GM18498 (cell line): ENCODE measurements at regions not wholly inside any gene's neighbourhood (a gene's known extent, or its start where the extent isn't known, plus 50 kb on each side); places are given as distances from the start of the nearest gene placed in this dataset.
"Not testable (repeated sequence)": the region's sequence is repeated elsewhere in the genome, so short reads cannot be mapped to it uniquely, and the experiment has no call there.

ENCODE experiments used
- ATAC-seq: cut with Tn5 transposase; IDR thresholded peaks from one replicate; pipeline ENCODE4 v1.9.1; 2021; ENCODE audit warnings: mild to moderate bottlenecking, moderate library complexity; ENCODE audit not compliant: unreplicated experiment

DNA sequence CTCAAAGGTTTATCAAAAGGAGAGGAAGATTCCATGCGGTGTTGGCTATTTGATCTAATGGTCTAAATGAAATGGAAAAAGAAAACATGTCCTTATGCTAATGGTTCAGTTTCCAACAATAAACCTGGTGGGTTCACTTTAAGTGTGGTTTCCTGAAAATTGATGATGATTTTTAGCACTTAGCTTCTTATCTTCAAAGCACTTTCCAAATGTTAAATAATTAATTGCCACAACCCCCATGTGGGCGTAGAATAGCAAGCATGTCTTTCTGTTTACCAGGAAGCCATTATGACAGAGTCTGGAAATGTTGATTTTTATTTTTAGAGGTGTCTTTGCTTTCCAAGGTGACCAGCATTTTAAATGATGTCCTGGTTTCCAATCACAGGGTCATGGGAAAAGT, 134.8 kb upstream of the SLC4A4 start:
- ATAC-seq: no peak

DNA sequence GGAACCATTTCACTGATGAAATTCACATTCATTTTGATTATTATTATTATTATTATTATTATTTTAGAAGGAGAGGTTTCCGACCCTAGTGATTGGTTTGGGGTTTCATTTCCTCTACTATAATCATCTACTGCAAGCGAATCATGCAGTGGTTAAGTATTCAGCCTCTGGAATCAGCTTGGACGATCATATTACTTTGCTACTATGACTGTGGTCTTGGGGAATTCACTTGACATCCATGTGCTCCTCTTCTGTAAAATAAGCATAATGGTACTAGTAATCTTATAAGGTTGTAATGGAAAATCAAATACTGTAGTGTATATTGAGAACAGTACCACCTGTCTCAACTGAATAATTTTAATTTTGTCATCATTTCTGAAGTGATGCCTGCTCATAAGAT, 132.1 kb upstream of the SLC4A4 start:
- no peak for ATAC-seq

DNA sequence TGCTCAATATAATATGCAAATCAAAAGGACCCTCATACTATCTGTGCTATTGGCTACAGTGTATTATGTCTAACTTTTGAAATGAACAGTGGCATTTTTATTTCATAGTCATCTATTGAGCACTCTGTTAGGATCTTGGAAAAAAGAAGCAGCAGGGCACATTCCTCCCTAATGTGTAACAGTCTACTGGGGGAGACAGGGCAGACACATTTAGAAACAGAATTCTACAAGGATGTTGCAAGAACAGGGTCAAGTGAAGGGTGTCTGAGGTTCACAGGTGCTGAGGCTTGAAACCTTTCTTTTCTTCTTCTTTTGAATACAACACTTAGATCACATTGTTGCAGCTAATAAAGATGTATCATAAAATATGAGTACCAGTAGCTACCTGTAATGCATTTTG, 129.7 kb upstream of the SLC4A4 start:
- ATAC-seq: no peak

DNA sequence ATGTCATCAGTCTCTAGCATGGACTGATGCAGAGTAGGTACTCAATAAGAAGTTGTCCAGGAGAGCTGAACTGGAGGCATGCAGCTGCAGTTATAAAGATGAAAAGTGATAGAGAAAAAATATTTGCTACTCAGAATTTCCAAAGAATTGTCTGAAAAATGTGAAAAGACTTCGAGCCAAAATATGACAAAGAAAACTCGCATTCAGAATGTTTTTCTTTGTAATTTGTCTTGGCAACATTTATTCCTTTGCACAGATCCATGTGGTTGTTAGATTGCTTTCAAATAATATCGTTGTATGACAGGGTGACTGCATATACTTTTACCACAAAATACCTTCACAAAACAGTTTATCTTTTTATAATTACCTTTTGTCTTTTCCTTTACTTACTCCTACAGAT, 128.0 kb upstream of the SLC4A4 start:
- ATAC-seq: no peak

DNA sequence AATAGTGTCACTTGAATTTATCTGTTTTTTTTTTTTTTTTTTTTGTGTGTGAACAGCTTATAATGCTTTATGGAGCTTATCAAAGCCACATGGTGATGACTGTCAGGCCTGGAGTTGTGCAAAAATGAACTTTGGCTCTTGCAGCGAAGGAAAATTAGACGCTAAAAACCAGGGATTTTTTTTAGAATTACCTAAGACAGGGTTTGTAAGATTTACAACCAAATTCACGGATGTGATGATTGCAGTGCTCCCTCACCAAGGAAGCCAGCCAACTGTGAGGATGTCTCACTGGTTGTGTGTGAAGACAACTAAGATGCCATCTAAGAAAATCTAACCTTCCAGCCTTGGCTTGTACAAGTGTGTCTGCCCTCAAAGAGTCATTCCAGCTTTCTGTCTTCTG, 127.1 kb upstream of the SLC4A4 start:
- ATAC-seq: no peak

DNA sequence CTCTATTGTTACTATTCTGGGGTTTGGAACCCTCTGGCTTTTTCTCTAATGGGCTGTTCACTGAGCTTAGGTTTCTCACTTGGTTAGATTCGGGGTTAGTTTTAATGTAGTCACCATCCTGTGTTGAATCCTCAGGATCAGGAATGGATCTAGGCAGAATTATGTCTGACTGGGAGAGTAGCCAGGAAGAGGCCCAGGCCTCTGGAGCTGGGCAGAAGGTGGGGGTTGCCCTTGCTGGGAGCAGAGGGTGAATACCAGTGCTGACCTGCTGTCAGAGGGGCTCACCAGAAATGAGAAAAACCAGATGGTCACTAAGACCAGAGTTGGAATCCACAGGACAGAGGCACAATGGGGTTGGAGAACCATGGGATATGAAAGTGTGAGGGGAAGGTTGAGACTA, 126.6 kb upstream of the SLC4A4 start:
- ATAC-seq: no peak

DNA sequence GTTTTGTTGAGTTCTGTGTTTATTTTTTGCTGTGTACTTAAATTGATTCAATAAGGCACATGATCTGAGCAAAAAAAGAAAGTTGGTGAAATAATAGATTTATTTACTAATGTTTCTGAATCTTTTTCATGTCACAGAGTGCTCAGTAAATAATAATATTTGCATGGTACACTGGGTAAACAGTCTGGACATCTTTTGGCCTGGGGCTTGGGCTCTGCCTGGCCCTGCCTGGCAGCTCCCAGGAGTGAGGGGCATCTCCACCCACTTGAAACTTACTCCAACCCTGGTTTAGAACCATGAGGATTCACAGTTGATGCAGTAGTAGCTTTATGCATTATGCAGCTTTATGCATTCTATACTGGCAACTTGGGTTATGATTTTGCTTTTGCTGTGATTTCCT, 124.2 kb upstream of the SLC4A4 start:
- ATAC-seq: no peak

DNA sequence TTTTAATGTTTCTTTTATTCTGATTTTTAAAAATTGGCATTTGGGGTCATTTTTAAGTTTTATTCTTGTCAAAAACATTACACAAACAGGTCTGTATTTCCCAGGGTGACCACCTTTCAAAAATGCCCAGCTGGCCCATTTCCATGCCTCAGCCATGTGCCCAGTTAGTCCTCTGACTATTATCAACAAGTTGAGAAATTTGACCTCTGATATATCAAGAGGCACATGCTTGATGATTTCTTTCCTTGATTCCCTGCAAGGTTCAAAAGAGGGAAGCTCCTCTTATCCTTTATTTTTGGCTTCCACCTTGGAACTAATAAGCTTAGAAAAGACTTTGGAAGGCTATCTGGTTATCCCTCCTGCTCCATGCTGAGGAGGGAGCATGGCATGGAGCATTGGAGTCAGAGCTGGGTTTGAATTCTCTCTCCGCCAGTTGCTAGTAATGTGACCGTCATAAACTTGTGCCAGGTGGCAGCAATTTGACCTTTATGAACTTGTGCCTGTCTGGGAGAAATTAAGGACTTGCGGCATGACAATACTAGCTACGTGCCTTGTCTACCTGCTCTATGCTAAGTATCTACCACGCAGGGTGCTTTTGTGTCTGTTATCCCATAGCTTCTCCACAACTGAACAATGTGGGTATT, 122.4 kb upstream of the SLC4A4 start:
- ATAC-seq: no peak

DNA sequence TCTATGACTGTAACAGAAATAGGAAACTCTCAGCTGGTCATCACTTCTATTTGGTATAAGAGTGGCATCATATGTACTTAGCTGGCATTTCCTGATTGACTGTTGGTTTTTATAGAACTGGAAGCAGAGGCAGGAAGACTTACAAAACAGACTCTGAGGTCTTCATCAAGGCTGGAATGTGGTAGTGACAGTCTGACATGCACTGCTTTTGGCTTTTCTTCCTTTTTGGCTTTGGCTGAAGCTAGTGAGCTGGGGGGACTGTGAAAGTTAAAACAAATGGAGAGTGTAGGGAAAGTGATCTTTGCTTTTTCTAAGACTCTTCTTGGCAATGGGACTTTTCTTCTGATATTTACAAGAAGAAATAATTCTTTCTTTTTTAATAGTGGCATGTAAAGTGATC, 121.1 kb upstream of the SLC4A4 start:
- ATAC-seq: no peak

DNA sequence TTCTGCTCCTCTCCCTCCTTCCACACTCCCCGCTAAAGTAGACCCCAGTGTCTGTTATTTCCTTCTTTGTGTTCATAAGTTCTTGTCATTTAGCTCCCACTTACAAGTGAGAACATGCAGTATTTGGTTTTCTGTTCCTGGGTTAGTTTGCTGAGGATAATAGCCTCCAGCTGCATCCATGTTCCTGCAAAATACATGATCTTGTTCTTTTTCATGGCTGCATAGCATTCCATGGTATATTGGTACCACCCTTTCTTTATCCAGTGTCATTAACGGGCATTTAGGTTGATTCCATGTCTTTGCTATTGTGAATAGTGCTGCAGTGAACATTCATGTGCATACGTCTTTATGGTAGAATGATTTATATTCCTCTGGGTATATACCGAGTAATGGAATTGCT, 118.0 kb upstream of the SLC4A4 start:
- ATAC-seq: not testable (repeated sequence)

DNA sequence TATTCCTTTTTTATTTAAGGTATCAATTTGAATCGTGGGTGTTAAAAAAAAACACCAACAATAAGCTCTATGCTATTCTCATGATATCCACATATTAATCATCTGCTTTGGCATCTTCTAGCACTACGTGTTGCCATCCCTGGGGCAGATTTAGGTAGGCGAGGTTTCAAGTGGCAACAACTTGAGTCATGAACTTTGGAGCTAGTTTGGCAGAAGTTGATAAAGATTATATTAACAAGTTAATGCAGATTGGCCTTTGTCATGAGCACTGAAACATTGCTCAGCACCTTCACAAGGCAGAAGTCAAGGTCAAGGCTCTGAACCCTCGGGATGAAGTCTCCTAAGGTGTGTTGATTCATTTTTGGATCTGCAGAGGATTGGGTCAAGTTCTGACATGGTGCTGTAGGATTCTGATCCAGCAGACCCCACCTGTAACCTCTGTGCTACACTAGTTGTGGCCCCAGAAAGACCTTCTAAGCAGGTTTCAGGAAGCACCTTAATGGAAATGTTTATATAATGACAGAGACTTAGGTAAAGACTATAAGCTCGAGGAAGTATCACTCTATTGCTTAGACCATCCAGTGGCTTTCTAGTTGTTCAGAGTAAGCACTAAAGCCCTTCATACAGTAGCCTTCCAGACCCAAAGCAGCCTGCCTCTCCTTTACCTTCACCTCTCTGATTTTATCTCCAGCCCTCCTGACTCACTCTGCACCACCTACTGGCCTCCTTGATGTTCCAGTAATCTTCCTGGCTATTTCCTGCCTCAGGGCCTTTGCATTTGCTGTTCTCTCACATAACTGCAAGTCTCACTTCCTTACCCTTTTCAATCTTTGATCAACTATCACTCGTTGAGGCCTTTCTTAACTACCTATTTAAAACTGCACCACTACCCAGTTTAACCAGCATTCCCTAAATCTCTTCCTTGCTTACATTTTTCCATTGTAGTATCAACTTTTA, 117.0 kb upstream of the SLC4A4 start:
- no peak for ATAC-seq

DNA sequence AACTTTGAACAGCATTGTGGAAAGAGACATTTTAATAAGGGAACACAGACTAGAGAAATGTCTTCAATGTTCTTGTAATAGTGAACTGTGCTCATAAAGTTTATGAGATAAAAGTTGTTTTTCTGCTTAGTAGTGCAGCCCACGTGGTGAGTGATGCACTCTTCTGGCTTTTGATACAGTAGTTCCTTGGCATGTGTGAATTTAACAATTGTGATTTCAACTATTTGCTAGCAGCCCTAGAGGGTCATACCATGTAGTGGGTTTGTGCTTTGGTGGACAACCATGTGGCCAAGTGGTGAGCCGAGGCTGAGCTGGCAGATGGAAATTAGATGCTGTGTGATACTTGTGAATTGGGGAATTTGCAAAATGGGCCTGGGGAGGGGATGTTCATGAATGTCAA, 116.2 kb upstream of the SLC4A4 start:
- no peak for ATAC-seq

DNA sequence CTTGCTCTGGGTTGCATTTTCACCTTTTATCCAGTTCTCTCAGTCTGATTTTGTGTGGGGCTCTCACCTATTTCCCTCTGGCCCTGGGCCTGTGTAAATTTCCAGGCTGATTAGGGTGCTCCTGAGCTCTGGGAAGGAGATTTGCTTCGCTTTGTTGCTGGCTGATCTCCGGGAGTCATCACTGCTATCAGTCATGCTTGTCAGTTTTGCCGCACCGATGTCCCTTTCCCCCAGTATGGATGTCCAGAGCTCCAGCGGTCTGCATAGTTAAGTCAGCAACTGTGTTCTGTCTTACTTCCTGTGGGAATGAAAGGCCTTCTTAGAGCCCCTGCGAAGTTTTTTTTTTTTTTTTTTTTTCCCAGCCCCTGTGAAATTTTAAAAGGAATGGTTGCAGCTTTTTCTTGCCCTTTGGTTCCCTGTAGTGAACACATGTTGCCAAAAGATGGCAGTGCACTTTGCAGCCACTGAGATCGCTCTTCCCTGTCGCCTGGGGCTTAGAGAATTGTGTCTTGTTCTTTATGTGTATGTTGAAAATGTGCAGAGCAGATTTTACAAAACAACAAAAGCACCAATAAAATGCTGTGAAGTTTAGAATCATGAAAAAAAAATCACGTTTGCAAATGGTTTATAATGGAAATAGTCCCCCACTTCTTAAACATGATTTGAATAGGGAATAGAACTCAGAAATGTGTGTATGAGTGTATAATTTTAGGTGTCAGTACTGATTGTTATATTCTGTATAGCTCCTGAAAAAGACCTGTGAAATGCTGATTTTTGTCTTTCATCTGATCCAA, 109.1 kb upstream of the SLC4A4 start:
- no peak for ATAC-seq

DNA sequence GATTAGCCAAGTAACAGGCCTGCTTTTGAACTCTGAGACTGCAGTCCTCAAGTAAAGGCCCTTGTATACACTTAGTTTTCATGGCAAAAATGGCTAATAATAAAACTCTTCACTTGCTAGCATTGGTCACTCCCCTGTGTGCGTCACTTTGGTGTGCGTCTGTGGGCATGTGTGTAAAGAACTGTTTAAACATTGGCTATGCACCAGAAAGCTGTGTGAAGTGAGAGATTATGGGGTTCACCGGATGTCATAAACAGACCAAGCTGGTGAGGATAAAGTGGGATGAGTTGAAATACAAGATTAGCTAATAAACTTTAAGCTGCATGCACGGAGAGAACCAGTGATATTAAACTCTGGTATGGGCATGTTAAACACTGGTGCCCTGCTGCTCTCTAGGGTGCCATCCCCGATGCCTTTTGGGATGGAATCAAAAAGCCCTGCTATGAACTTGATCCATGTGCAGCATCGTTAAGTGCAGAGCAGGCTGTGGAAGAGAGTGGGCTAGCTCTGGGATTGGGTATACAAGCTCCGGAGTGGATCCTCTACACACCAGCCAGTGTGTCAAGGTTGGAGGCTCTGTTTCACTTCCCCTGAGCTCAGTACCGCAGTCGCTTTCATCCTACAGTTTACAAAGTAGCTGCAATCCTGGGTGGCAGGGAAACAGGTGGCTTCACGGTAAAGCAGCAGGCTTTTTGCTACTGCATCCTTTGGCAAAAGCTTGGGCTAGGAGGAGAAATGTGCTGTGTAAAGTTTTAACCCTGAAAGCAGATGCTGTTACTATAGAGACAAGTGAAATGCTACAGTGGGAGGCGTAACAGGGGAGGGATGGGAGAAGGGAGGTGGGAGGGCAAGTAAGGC, 108.3 kb upstream of the SLC4A4 start:
- ATAC-seq: no peak

DNA sequence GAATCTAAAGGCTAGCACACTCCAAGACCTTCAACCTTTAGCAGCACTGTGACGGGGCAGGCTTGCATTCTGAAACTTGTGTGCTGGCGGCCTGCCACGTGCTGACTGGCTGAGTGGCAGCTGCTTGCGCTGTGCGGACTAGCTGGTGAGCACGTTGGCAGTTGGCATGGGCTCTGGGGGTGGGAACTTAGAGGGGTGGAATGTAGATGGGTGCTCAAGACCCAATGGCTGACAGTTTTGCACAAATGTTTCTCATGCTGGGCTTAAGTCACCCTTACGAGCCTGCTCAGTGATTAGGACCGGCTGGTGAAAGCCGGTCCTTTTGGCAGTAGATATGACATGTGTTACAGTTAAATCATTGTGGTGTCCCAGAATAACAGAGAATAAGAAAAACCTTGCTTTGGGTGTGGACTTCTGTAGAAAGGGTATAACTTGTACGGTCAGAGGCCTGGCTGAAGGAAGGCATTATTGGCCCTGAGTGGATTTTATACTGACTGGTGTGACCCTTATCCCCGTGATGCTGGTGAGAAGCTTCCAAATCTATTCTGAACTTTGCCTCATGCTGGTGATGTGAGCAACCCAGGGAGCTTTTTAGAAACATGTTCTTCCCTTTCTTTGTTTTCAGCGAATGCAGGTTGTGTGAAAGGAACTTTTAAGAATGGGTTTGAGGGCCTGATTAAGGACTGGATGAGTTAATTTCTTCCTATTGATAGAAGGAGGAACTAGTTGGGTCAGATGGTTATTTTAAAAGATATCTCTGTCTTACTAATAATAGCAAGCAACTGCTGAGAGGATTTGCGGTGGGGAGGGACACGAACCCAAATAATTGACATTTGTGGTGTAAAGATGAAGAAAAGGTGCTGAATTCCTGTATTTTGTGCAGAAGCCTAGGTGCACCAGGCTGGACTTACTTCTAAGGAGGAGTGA, 107.4 kb upstream of the SLC4A4 start:
- ATAC-seq: no peak

DNA sequence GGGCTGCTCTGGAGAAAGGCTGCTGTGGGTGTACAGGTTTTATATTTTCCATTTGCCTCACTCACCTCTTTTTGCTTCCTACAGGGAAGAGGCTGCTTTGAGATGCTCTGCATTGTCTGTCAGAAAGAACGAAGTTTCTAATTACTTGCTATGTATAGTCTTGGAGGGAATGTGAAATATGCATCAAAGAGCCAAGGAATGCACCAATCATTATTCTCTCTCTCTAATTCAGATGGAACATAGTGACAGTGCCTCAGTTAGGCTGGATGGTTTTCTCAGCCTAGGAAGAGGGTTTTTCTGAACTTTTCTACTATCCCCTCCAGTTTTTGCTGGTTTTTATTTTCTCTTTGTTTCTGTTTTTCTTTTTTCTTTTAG, 106.8 kb upstream of the SLC4A4 start:
- no peak for ATAC-seq

DNA sequence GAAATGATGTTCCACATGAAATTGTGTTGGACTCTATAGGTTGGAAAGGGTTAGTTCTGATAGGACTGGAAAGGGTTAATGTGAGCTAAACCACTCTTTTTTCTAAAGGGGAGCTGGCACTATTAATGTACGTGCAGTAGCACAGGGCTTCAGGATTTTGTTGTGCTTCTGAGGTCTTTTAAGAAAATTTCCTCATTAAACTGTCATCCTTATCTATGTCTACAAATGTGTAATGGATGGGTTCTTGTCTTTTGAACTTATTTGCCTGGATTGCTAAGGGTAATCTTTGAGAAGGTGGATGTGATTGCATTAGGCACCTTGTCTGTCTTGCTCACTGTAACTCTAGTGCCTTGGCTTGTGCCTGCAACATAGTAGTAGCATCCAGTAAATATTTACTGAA, 106.0 kb upstream of the SLC4A4 start:
- ATAC-seq: no peak

DNA sequence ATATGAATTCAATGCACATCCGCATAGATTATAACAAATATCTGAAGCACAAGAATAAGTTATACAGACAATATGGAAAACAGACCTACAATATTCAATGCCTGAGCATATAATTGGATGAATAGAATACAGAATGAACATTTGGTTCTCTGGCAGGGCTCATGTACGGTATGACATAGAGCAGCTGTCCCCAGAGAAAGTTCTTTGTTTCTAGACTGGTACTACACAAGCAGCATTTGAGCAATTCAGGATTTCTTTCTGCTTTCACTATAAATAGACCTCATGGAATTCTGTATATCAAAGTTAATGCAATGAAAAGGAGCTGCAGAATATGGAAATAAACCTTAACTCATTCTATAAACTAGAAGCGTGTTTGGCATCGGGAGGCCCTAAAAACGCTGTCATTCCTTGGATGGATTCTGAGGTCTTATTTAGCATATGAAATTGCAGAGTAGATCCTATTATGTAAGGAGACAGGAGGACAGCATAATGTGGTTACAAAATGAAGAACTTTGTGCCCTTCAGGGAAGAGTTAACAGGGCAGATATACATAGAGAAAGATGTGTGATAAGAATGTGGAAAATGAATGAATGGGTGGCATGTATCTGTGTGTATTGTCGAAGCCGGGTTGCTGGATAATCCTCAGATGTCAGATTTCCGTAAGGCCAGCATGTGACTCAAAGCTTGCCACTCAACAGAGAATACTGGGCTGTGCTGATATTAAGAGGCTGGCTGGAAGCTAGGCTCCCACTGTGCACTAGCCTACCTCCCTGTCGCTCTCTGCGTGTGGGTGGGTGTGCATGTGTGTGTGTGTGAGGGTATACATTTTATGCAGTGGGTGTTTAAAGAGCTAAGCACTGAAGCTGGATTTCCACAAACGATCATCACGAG, 103.3 kb upstream of the SLC4A4 start:
- no peak for ATAC-seq

DNA sequence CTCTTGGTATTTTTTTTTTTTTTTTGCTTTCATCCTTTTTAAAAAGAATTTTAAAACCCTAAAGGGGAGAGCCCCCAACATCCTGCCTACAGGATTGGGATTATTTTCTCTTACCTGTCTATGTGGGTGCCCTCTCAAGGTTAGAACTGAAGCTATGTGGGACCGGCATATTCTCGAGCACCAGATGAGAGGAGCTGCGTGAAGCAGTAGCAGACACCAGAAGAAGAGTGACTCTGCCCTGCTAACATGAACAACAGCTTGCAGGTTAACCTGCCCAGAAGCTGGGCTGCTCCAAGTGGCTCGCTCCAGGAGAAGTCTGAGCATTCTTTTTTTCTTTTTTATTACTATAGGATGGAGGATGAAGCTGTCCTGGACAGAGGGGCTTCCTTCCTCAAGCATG, 102.6 kb upstream of the SLC4A4 start:
- ATAC-seq: no peak
